HepG2 (cell line): ENCODE measurements at regions not wholly inside any gene's neighbourhood (a gene's known extent, or its start where the extent isn't known, plus 50 kb on each side); places are given as distances from the start of the nearest gene placed in this dataset.

Source experiments
- ATAC-seq: fragments of 200-7000 bp; cut with Tn5 transposase; 3 replicates; pipeline ENCODE4 v1.9.1; 2020; ENCODE audit warnings: mild to moderate bottlenecking, moderate library complexity
- BruUV-seq: library from RNA; stranded (reverse); fragments of 400-500 nt; replicated peaks from 2 replicates; lab custom pipeline; 2021; lab: Mats Ljungman, UMichigan
- CTCF ChIA-PET: fragments of 300-600 bp; formaldehyde crosslinking; extraction: SDS; loops from one replicate; lab custom pipeline; 2021; ENCODE audit warnings: low total read pairs, inconsistent platforms, low intra/inter-chr PET ratio; lab: Yijun Ruan, JAX
- POLR2A ChIA-PET: fragments of 350-600 bp; sonication (Branson Sonifier 250); formaldehyde crosslinking; loops from one replicate; lab custom pipeline; 2020; ENCODE audit warnings: antibody characterized with exemption, inconsistent platforms; lab: Yijun Ruan, JAX
- DNase-seq: peaks from one replicate; pipeline ENCODE4 v3.0.0-alpha.2; 2015; ENCODE audit warnings: low spot score
- FAIRE-seq: peaks from 3 replicates; lab custom pipeline; 2011; peaks lifted over from hg19 to GRCh38; lab: Jason Lieb, UNC
- H2AFZ ChIP-seq: one replicate; pipeline ENCODE4 v1.6.1; 2011; ENCODE audit warnings: low read length, inconsistent platforms
- H3K27ac ChIP-seq: fragments of 300-600 bp; 3 replicates; pipeline ENCODE4 v1.8.0; 2011; ENCODE audit warnings: mixed run types, mild to moderate bottlenecking, mixed read lengths, low read length, inconsistent platforms; ENCODE audit not compliant: insufficient read depth; ENCODE audit errors: extremely low read length
- H3K27me3 ChIP-seq, 2 experiments: fragments of 200-600 bp in 1 of 2; 2 replicates in 1 of 2; 3 replicates in 1 of 2; pipeline versions ENCODE4 v1.6.0 to v1.8.0; 2011; ENCODE audit warnings: low read length in 2 of 2, mild to moderate bottlenecking in 2 of 2, moderate library complexity in 2 of 2, inconsistent platforms in 1 of 2; ENCODE audit not compliant: insufficient read depth in 2 of 2, control insufficient read depth in 1 of 2
- H3K36me3 ChIP-seq, 2 experiments: fragments of 200-600 bp in 1 of 2; replicated peaks in 1 of 2; 2 replicates in 1 of 2; 3 replicates in 1 of 2; pipeline versions ENCODE4 v1.5.1 to v1.8.0; 2011; ENCODE audit warnings: low read length in 2 of 2, inconsistent platforms in 1 of 2; ENCODE audit not compliant: insufficient read depth in 2 of 2, control insufficient read depth in 1 of 2
- H3K4me1 ChIP-seq: 2 replicates; pipeline ENCODE4 v1.5.1; 2012; ENCODE audit warnings: low read length, inconsistent platforms; ENCODE audit not compliant: insufficient read depth
- H3K4me2 ChIP-seq: 2 replicates; pipeline ENCODE4 v1.6.0; 2011; ENCODE audit warnings: low read depth, low read length, inconsistent platforms
- H3K4me3 ChIP-seq, 3 experiments: fragments of 200-600 bp in 1 of 3; sonication (generic), shearing (Covaris generic) in 1 of 3; replicated peaks in 1 of 3; 2 replicates each; pipeline ENCODE4 v1.5.1; 2011 to 2016; ENCODE audit warnings: low read length in 3 of 3, inconsistent platforms in 2 of 3, low read depth in 2 of 3, mild to moderate bottlenecking in 2 of 3, control low read depth in 1 of 3, mixed read lengths in 1 of 3; ENCODE audit not compliant: insufficient read depth in 1 of 3
- H3K79me2 ChIP-seq: one replicate; pipeline ENCODE4 v1.6.1; 2011; ENCODE audit warnings: low read length, inconsistent platforms; ENCODE audit not compliant: insufficient read depth
- H3K9ac ChIP-seq: 2 replicates; pipeline ENCODE4 v1.6.0; 2011; ENCODE audit warnings: mild to moderate bottlenecking, low read depth, low read length, inconsistent platforms; ENCODE audit not compliant: insufficient read depth
- H3K9me3 ChIP-seq: 2 replicates; pipeline ENCODE4 v1.5.1; 2012; ENCODE audit warnings: mild to moderate bottlenecking, low read length
- H4K20me1 ChIP-seq: 2 replicates; pipeline ENCODE4 v1.6.0; 2011; ENCODE audit warnings: inconsistent platforms, mild to moderate bottlenecking, low read length, moderate library complexity; ENCODE audit not compliant: insufficient read depth
- ARNT2 ChIP-seq: sonication (generic); formaldehyde crosslinking; IDR thresholded peaks from 2 replicates; pipeline ENCODE4 v1.8.0; 2022; ENCODE audit warnings: mild to moderate bottlenecking, low read depth, missing genetic modification reagents, moderate library complexity
- ATM ChIP-seq: fragments of 450-650 bp; IDR thresholded peaks from 2 replicates; pipeline ENCODE4 v1.7.1; 2017; ENCODE audit warnings: mild to moderate bottlenecking, borderline replicate concordance
- CCDC6 ChIP-seq: sonication (generic); formaldehyde crosslinking; IDR thresholded peaks from 2 replicates; pipeline ENCODE4 v1.8.1; 2022; ENCODE audit warnings: mild to moderate bottlenecking, missing genetic modification reagents, moderate library complexity
- FOXA3 ChIP-seq: IDR thresholded peaks from 2 replicates; pipeline ENCODE4 v1.6.1; 2016; ENCODE audit warnings: missing genetic modification reagents, missing compliant biosample characterization
- SPEN ChIP-seq: sonication (generic); formaldehyde crosslinking; IDR thresholded peaks from 2 replicates; pipeline ENCODE4 v1.5.1; 2020; ENCODE audit warnings: low read depth, mild to moderate bottlenecking, missing genetic modification reagents
- SRSF1 ChIP-seq: fragments of 200-400 bp; formaldehyde crosslinking; optimal IDR thresholded peaks from 2 replicates; pipeline ENCODE3; 2017; ENCODE audit warnings: mild to moderate bottlenecking, low read depth, low read length, moderate library complexity
- ZBTB33 ChIP-seq: sonication (generic); formaldehyde crosslinking; IDR thresholded peaks from 2 replicates; pipeline ENCODE4 v1.4.0; 2020; ENCODE audit warnings: missing genetic modification reagents
- ZBTB38 ChIP-seq: sonication (generic); formaldehyde crosslinking; IDR thresholded peaks from 2 replicates; pipeline ENCODE4 v1.5.1; 2020; ENCODE audit warnings: mild to moderate bottlenecking, missing genetic modification reagents
- ZNF580 ChIP-seq: IDR thresholded peaks from 2 replicates; pipeline ENCODE4 v1.6.1; 2016; ENCODE audit warnings: low read depth, borderline replicate concordance
- ZNF589 ChIP-seq: sonication (generic); formaldehyde crosslinking; conservative IDR thresholded peaks from 2 replicates; pipeline ENCODE4 v1.8.0; 2022; ENCODE audit warnings: mild to moderate bottlenecking, moderate library complexity, missing genetic modification reagents
- ZNF687 ChIP-seq: sonication (generic); formaldehyde crosslinking; IDR thresholded peaks from 2 replicates; pipeline ENCODE4 v1.5.1; 2020; ENCODE audit warnings: mild to moderate bottlenecking, missing genetic modification reagents, moderate library complexity
- ZNF691 ChIP-seq: sonication (generic); formaldehyde crosslinking; IDR thresholded peaks from 2 replicates; pipeline ENCODE4 v1.4.0; 2020; ENCODE audit warnings: missing genetic modification reagents, low read depth, mild to moderate bottlenecking, borderline replicate concordance
- WGBS: methylation state at CpG from one replicate; pipeline ENCODE4 v1.1.6; 2017; ENCODE audit warnings: low lambda C conversion rate; 5-methylcytosine and 5-hydroxymethylcytosine counted together
- in situ Hi-C: cut with HindIII; loops from 2 replicates; pipeline ENCODE4 v1.10.0; 2017; ENCODE audit warnings: low pct_unique_long_range_greater_than_20kb; ENCODE audit not compliant: extremely low pct_ligation_motif_present
- intact Hi-C: fragments of 100-400 bp; cut with micrococcal nuclease; formaldehyde crosslinking; loops from one replicate; pipeline ENCODE4 v1.10.0; 2022; ENCODE audit not compliant: unreplicated experiment

GRCh38 chr4:123546573-123547060, 150.0 kb downstream of the SPRY1 start (continued):
- TF ChIP-seq SPEN (CRISPR knock-in tag) (peak; percentile 22; the same call in 1 of the 2 replicates), ZNF589 (CRISPR knock-in tag) (no peak), ZNF691 (CRISPR knock-in tag) (no peak), ARNT2 (no peak), ATM (no peak), FOXA3 (CRISPR knock-in tag) (no peak), ZNF580 (CRISPR knock-in tag) (no peak; the same call in 1 of the 2 replicates)

- Histone ChIP-seq H3K4me3 (no peak overlapping the region), H3K9ac (no peak overlapping the region), H3K79me2 (no peaks in the 10 kb centered on the region), H4K20me1 (no peaks in the 10 kb centered on the region), H3K27me3 (no peaks in the 10 kb centered on the region), H3K9me3 (no peaks in the 10 kb centered on the region), H3K27ac (peak overlapping the region; percentile 89), H3K4me1 (peaks cover 51% of the 10 kb centered on the region), H2AFZ (no peak overlapping the region), H3K36me3 (no peaks in the 10 kb centered on the region; a peak in 1 of 5 replicates), H3K4me2 (0 out of 2 replicates have a peak overlapping the region, but pooled peaks have one; percentile 75)
- ATAC-seq (no peak), DNase-seq (no peak), FAIRE-seq (no peak)
- no TSS peak for BruUV-seq
- ChIA-PET POLR2A (no interaction called here), CTCF (no interaction called here)
- intact Hi-C loops (no loop called here), in situ Hi-C loops (no loop called here)
- WGBS = 95% methylated on average over 26 of the region's 26 CpGs
- peak; percentile 42; the same call in 1 of the 2 replicates for TF ChIP-seq ZBTB33
- no peak for TF ChIP-seq SRSF1
- TF ChIP-seq ZNF687 (CRISPR knock-in tag) = peak; percentile 45
- TF ChIP-seq CCDC6 = no peak
- 0 out of 2 replicates have a peak, but pooled peaks have one; percentile 37 for TF ChIP-seq ZBTB38
Observed at GRCh38 chr4:123547216-123548165, 150.9 kb downstream of the SPRY1 start.
